ENCODE measurements at regions not wholly inside any gene's neighbourhood (a gene's known extent, or its start where the extent isn't known, plus 50 kb on each side); places are given as distances from the start of the nearest gene placed in this dataset.

- 92% methylated on average over 7 of the region's 7 CpGs for WGBS
- Histone ChIP-seq H3K4me3 (ENCODE audit: low read depth in 1 of 3, low read length in 3 of 3) (no peak overlapping the region), H3K27ac (ENCODE audit: low read depth in 1 of 2, low read length in 2 of 2) (no peak overlapping the region), H3K9me3 (ENCODE audit: control insufficient read depth in 4 of 4, low read length in 3 of 4) (no peaks in the 10 kb centered on the region), H3K4me1 (ENCODE audit: control insufficient read depth in 4 of 4, insufficient read depth in 4 of 4, low read length in 3 of 4) (peaks cover 0 to 5% (median 0%) of the 10 kb centered on the region in 4 donors), H3K9ac (ENCODE audit: low read depth in 1 of 2, low read length in 2 of 2) (no peak overlapping the region), H3K27me3 (ENCODE audit: control insufficient read depth in 4 of 4, insufficient read depth in 4 of 4, low read length in 3 of 4) (no peaks in the 10 kb centered on the region), H3K36me3 (ENCODE audit: control insufficient read depth in 4 of 4, insufficient read depth in 3 of 4, low read depth in 1 of 4, low read length in 3 of 4) (no peaks in the 10 kb centered on the region)
- no peak for DNase-seq (ENCODE audit: low spot score)
- TF ChIP-seq EGR1 (IDR thresholded peaks at IDR 0.05; ENCODE audit: low read depth in 2 of 2) = no peak
- no peak for TF ChIP-seq MAX (IDR thresholded peaks at IDR 0.05)
- TF ChIP-seq FOXA1 (IDR thresholded peaks at IDR 0.05) = no peak
- TF ChIP-seq YY1 (IDR thresholded peaks at IDR 0.05) = no peak
- TF ChIP-seq ATF3 (IDR thresholded peaks at IDR 0.05) = no peak
Measured at GRCh38 chr5:124575725-124576124, 170.7 kb downstream of the ZNF608 start.

GRCh38 chr5:124574521-124575436 is 171.7 kb downstream of the ZNF608 start:
- TF ChIP-seq FOXA1 (IDR thresholded peaks at IDR 0.05) = no peak
- no peak for TF ChIP-seq NR2F2 (IDR thresholded peaks at IDR 0.05)
- TF ChIP-seq TAF1 (conservative IDR thresholded peaks at IDR 0.05) = no peak
- no peak for TF ChIP-seq MAX (IDR thresholded peaks at IDR 0.05)
- no peak for TF ChIP-seq HNF4G (IDR thresholded peaks at IDR 0.05)
- TF ChIP-seq RXRA (IDR thresholded peaks at IDR 0.05) = no peak
- Histone ChIP-seq H3K27ac (ENCODE audit: low read depth in 1 of 2, low read length in 2 of 2) (no peak overlapping the region), H3K9ac (ENCODE audit: low read depth in 1 of 2, low read length in 2 of 2) (no peak overlapping the region), H3K36me3 (ENCODE audit: control insufficient read depth in 4 of 4, insufficient read depth in 3 of 4, low read depth in 1 of 4, low read length in 3 of 4) (no peaks in the 10 kb centered on the region), H3K27me3 (ENCODE audit: control insufficient read depth in 4 of 4, insufficient read depth in 4 of 4, low read length in 3 of 4) (no peaks in the 10 kb centered on the region), H3K9me3 (ENCODE audit: control insufficient read depth in 4 of 4, low read length in 3 of 4) (no peaks in the 10 kb centered on the region), H3K4me1 (ENCODE audit: control insufficient read depth in 4 of 4, insufficient read depth in 4 of 4, low read length in 3 of 4) (peaks cover 0 to 3% (median 0%) of the 10 kb centered on the region in 4 donors), H3K4me3 (ENCODE audit: low read depth in 1 of 3, low read length in 3 of 3) (no peak overlapping the region)
- DNase-seq (ENCODE audit: low spot score) = no peak
- 94% methylated on average over 7 of the region's 7 CpGs for WGBS

- no peak overlapping the region for H3K4me3 ChIP-seq (ENCODE audit: low read depth in 1 of 3, low read length in 3 of 3)
- H3K9ac ChIP-seq (ENCODE audit: low read depth in 1 of 2, low read length in 2 of 2) = no peak overlapping the region
- WGBS = 91% methylated on average over 5 of the region's 5 CpGs
- no peak for DNase-seq (ENCODE audit: low spot score)
- H3K27me3 ChIP-seq (ENCODE audit: control insufficient read depth in 4 of 4, insufficient read depth in 4 of 4, low read length in 3 of 4) = no peaks in the 10 kb centered on the region
- TF ChIP-seq HNF4G (IDR thresholded peaks at IDR 0.05) = no peak
- no peak for TF ChIP-seq GABPA (IDR thresholded peaks at IDR 0.05 in 1 of 2, conservative IDR thresholded peaks at IDR 0.05 in 1 of 2)
- no peak for TF ChIP-seq ATF3 (IDR thresholded peaks at IDR 0.05)
- TF ChIP-seq RAD21 (IDR thresholded peaks at IDR 0.05) = no peak
- TF ChIP-seq HNF4A (conservative IDR thresholded peaks at IDR 0.05) = no peak
- TF ChIP-seq TAF1 (conservative IDR thresholded peaks at IDR 0.05) = no peak
- no peak for TF ChIP-seq NR2F2 (IDR thresholded peaks at IDR 0.05)
- no peak for TF ChIP-seq ZBTB33 (IDR thresholded peaks at IDR 0.05)
- no peak for TF ChIP-seq FOXA2 (IDR thresholded peaks at IDR 0.05)
- TF ChIP-seq REST (IDR thresholded peaks at IDR 0.05) = no peak
- TF ChIP-seq RXRA (IDR thresholded peaks at IDR 0.05) = no peak
- no peak for TF ChIP-seq JUND (IDR thresholded peaks at IDR 0.05)
- TF ChIP-seq EGR1 (IDR thresholded peaks at IDR 0.05; ENCODE audit: low read depth in 2 of 2) = no peak
- TF ChIP-seq SP1 (IDR thresholded peaks at IDR 0.05) = no peak
- H3K36me3 ChIP-seq (ENCODE audit: control insufficient read depth in 4 of 4, insufficient read depth in 3 of 4, low read depth in 1 of 4, low read length in 3 of 4) = no peaks in the 10 kb centered on the region
- no peak overlapping the region for H3K27ac ChIP-seq (ENCODE audit: low read depth in 1 of 2, low read length in 2 of 2)
- H3K9me3 ChIP-seq (ENCODE audit: control insufficient read depth in 4 of 4, low read length in 3 of 4) = no peaks in the 10 kb centered on the region
- H3K4me1 ChIP-seq (ENCODE audit: control insufficient read depth in 4 of 4, insufficient read depth in 4 of 4, low read length in 3 of 4) = peaks cover 0 to 3% (median 0%) of the 10 kb centered on the region in 4 donors
Measured at GRCh38 chr5:124572971-124573370, 173.5 kb downstream of the ZNF608 start.
